HL-60 (cell line): ENCODE measurements at regions not wholly inside any gene's neighbourhood (a gene's known extent, or its start where the extent isn't known, plus 50 kb on each side); places are given as distances from the start of the nearest gene placed in this dataset.

Source experiments
- DNase-seq, 2 experiments: peaks; one replicate each; pipeline ENCODE4 v3.0.0-alpha.2; 2010 to 2020; ENCODE audit warnings: low read depth in 1 of 2, low spot score in 1 of 2
- H3K27ac ChIP-seq: fragments of 250-450 bp; sonication (Bioruptor Pico); replicated peaks from 2 replicates; pipeline ENCODE4 v1.5.1; 2020; ENCODE audit warnings: mild to moderate bottlenecking, moderate library complexity
- H3K27me3 ChIP-seq: fragments of 250-450 bp; sonication (Bioruptor Pico); 2 replicates; pipeline ENCODE4 v1.5.1; 2021; ENCODE audit warnings: mild to moderate bottlenecking, moderate library complexity; ENCODE audit not compliant: insufficient read depth, poor library complexity, severe bottlenecking
- H3K4me3 ChIP-seq: replicated peaks from 2 replicates; pipeline ENCODE4 v1.5.1; 2011; ENCODE audit warnings: mild to moderate bottlenecking, control low read depth, low read length; ENCODE audit not compliant: insufficient read depth
- CTCF ChIP-seq: IDR thresholded peaks from one replicate; pipeline ENCODE4 v1.5.1; 2011; ENCODE audit warnings: low read length, control low read depth, inconsistent platforms; ENCODE audit not compliant: insufficient read depth
- GABPA ChIP-seq: IDR thresholded peaks from 2 replicates; pipeline ENCODE4 v1.6.1; 2012; ENCODE audit warnings: low read depth
- POLR2AphosphoS5 ChIP-seq: IDR thresholded peaks from 2 replicates; pipeline ENCODE4 v1.6.1; 2012; ENCODE audit warnings: low read depth
- REST ChIP-seq: IDR thresholded peaks from 2 replicates; pipeline ENCODE4 v1.6.1; 2012; ENCODE audit warnings: low read depth; ENCODE audit not compliant: insufficient replicate concordance
- SPI1 ChIP-seq: IDR thresholded peaks from 2 replicates; pipeline ENCODE4 v1.6.1; 2012; ENCODE audit warnings: low read depth, mild to moderate bottlenecking, borderline replicate concordance

GRCh38 chr5:136484808-136485325 lies 119.5 kb upstream of the TRPC7 start:
- H3K4me3 ChIP-seq, result no peak overlapping the region
- DNase-seq, result no peak
- TF ChIP-seq GABPA (no peak), REST (no peak), CTCF (no peak), POLR2AphosphoS5 (no peak), SPI1 (no peak)
- H3K27me3 ChIP-seq, result no peaks in the 10 kb centered on the region
- H3K27ac ChIP-seq, result no peak overlapping the region

GRCh38 chr5:136482206-136482605 lies 116.9 kb upstream of the TRPC7 start:
- no peak overlapping the region for H3K4me3 ChIP-seq
- no peak for TF ChIP-seq POLR2AphosphoS5
- TF ChIP-seq REST, result no peak
- no peak for TF ChIP-seq GABPA
- TF ChIP-seq SPI1, result no peak
- TF ChIP-seq CTCF, result no peak
- DNase-seq, result no peak
- H3K27ac ChIP-seq, result no peak overlapping the region
- H3K27me3 ChIP-seq, result no peaks in the 10 kb centered on the region

- no peak for TF ChIP-seq SPI1
- DNase-seq, result no peak
- no peaks in the 10 kb centered on the region for H3K27me3 ChIP-seq
- H3K4me3 ChIP-seq, result no peak overlapping the region
- no peak overlapping the region for H3K27ac ChIP-seq
Measured at GRCh38 chr5:136474466-136474865, 109.1 kb upstream of the TRPC7 start.

- H3K27me3 ChIP-seq, result no peaks in the 10 kb centered on the region
- H3K4me3 ChIP-seq, result no peak overlapping the region
- H3K27ac ChIP-seq, result no peak overlapping the region
- TF ChIP-seq CTCF (no peak), REST (no peak), GABPA (no peak), POLR2AphosphoS5 (no peak), SPI1 (no peak)
- no peak for DNase-seq
Measured at GRCh38 chr5:136467632-136468031, 102.3 kb upstream of the TRPC7 start.
